ENCODE measurements at regions not wholly inside any gene's neighbourhood (a gene's known extent, or its start where the extent isn't known, plus 50 kb on each side); places are given as distances from the start of the nearest gene placed in this dataset.
A peak's percentile ranks its signal among the peaks of the same experiment; 100 is the strongest.

GRCh38 chr3:184465883-184466412 is 86.1 kb downstream of the CHRD start:
- no peak for DNase-seq
- no peaks in the 10 kb centered on the region for H3K9me3 ChIP-seq (replicated peaks)
- H3K4me3 ChIP-seq, result no peak overlapping the region
- no peaks in the 10 kb centered on the region for H3K27me3 ChIP-seq
- H3K36me3 ChIP-seq, result no peaks in the 10 kb centered on the region
- H3K27ac ChIP-seq, result no peak overlapping the region
- H3K4me1 ChIP-seq, result peaks cover 16% of the 10 kb centered on the region

- no peaks in the 10 kb centered on the region for H3K27me3 ChIP-seq
- peak; percentile 26 to 50 for DNase-seq
- peaks cover 16% of the 10 kb centered on the region for H3K4me1 ChIP-seq
- H3K9me3 ChIP-seq (replicated peaks), result no peaks in the 10 kb centered on the region
- H3K36me3 ChIP-seq, result no peaks in the 10 kb centered on the region
- H3K4me3 ChIP-seq, result no peak overlapping the region
- H3K27ac ChIP-seq, result no peak overlapping the region
These were observed 86.6 kb downstream of the CHRD start for GRCh38 chr3:184466413-184466960.

DNA sequence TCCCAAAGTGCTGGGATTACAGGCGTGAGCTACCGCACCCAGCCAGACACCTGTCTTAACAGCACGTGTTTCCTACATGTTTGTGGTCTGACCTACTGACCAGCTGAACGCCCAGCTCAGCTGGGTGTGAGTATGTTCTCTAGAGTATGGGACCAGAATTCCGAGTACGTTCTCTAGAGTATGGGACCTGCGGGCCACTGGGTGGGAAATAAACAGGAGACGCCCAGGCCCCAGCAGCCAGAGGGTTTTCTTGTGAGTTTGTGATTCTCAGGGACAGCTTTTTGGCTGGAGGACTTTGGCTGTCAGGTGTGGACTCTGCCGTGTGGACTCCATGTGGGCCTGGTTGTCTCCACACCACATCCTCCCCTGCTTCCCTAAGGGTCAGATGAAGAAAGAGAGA is 87.3 kb downstream of the CHRD start:
- DNase-seq, result peak; percentile 15 to 30
- no peaks in the 10 kb centered on the region for H3K27me3 ChIP-seq
- H3K4me3 ChIP-seq, result no peak overlapping the region
- no peaks in the 10 kb centered on the region for H3K9me3 ChIP-seq (replicated peaks)
- peaks cover 16% of the 10 kb centered on the region for H3K4me1 ChIP-seq
- no peaks in the 10 kb centered on the region for H3K36me3 ChIP-seq
- no peak overlapping the region for H3K27ac ChIP-seq

GRCh38 chr3:184470551-184470950 is 90.7 kb downstream of the CHRD start:
- no peaks in the 10 kb centered on the region for H3K36me3 ChIP-seq
- H3K4me1 ChIP-seq, result peaks cover 21% of the 10 kb centered on the region
- no peak for DNase-seq
- H3K9me3 ChIP-seq (replicated peaks), result no peaks in the 10 kb centered on the region
- H3K4me3 ChIP-seq, result no peak overlapping the region
- H3K27me3 ChIP-seq, result no peaks in the 10 kb centered on the region
- H3K27ac ChIP-seq, result no peak overlapping the region

- H3K27ac ChIP-seq, result no peak overlapping the region
- peaks cover 13% of the 10 kb centered on the region for H3K4me1 ChIP-seq
- no peak for DNase-seq
- H3K36me3 ChIP-seq, result no peaks in the 10 kb centered on the region
- no peak overlapping the region for H3K4me3 ChIP-seq
- no peaks in the 10 kb centered on the region for H3K9me3 ChIP-seq (replicated peaks)
- no peaks in the 10 kb centered on the region for H3K27me3 ChIP-seq
These were observed 90.1 kb upstream of the EPHB3 start for GRCh38 chr3:184471439-184471838.

DNA sequence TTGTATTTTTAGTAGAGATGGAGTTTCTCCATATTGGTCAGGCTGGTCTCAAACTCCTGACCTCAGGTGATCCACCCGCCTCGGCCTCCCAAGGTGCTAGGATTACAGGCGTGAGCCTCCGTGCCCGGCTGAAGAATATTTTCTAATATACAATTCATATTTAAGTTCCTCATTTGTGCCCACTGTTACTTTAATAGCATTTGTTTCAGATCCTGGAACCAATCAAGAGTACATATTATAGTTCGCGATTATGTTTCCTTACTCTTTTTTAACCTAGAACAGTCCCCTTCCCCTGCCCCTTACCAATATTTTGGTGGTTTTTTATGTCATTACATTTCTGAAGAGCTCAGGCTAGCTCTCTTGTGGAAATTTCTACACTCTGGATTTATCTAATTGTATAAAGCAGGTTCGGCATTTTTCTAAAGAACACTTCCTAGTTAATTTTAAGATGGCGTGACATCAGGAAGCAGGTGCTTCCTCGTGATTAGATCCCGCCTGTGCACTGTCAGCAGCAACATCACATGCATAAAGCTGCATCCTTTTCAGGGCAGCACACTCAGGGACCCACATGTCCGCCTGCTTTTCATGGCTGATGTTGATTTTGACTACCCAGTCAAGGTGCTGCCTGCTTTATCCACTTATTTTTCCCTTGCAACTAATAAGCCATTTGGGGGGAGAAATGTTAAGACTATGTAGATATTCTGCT is 88.7 kb upstream of the EPHB3 start:
- H3K36me3 ChIP-seq, result no peaks in the 10 kb centered on the region
- no peaks in the 10 kb centered on the region for H3K27me3 ChIP-seq
- no peak overlapping the region for H3K4me3 ChIP-seq
- H3K27ac ChIP-seq, result no peak overlapping the region
- H3K4me1 ChIP-seq, result peaks cover 10% of the 10 kb centered on the region
- H3K9me3 ChIP-seq (replicated peaks), result no peaks in the 10 kb centered on the region
- DNase-seq, result peak in 1 of 2 experiments; percentile 48

DNA sequence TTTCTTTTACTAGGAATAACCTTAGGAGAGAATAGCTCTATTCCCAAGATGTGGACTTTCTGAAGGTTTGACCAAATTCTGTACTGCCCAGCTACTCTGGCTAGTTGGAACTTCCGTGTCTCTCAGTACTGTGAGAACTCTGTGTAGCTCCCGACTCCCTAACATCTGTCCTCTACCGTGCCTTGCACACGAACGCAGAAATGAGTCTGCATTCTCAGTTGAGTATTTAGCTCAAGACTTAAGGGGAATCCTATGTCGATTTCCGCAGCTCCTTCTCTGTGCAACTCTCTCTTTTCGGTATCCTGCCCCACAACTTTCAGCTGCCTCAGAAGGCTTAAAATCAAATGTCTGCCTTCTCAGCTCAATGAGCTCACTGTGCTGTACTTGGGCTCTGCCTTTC is 86.7 kb upstream of the EPHB3 start:
- H3K4me3 ChIP-seq, result no peak overlapping the region
- H3K27me3 ChIP-seq, result no peaks in the 10 kb centered on the region
- H3K9me3 ChIP-seq (replicated peaks), result no peaks in the 10 kb centered on the region
- DNase-seq, result no peak
- no peak overlapping the region for H3K27ac ChIP-seq
- H3K4me1 ChIP-seq, result peaks cover 8% of the 10 kb centered on the region
- H3K36me3 ChIP-seq, result no peaks in the 10 kb centered on the region

DNA sequence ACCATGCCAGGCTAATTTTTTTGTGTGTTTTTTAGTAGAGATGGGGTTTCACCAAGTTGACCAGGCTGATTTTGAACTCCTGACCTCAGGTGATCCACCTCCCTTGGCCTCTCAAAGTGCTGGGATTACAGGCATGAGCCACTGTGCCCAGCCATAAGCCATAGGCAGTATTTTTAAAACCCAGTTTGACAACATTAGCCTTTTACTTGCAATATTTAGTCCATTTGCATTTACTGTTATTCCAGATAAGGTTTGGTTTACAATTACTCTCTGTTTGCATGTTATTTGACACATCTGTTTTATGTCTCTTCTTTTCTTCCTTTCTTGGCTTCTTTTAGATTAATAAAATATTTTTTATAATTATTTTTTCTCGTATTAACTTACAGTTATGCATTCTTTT is 83.6 kb upstream of the EPHB3 start:
- H3K4me3 ChIP-seq, result no peak overlapping the region
- H3K4me1 ChIP-seq, result peaks cover 17% of the 10 kb centered on the region
- no peaks in the 10 kb centered on the region for H3K27me3 ChIP-seq
- no peak overlapping the region for H3K27ac ChIP-seq
- no peaks in the 10 kb centered on the region for H3K36me3 ChIP-seq
- DNase-seq, result no peak
- no peaks in the 10 kb centered on the region for H3K9me3 ChIP-seq (replicated peaks)

DNA sequence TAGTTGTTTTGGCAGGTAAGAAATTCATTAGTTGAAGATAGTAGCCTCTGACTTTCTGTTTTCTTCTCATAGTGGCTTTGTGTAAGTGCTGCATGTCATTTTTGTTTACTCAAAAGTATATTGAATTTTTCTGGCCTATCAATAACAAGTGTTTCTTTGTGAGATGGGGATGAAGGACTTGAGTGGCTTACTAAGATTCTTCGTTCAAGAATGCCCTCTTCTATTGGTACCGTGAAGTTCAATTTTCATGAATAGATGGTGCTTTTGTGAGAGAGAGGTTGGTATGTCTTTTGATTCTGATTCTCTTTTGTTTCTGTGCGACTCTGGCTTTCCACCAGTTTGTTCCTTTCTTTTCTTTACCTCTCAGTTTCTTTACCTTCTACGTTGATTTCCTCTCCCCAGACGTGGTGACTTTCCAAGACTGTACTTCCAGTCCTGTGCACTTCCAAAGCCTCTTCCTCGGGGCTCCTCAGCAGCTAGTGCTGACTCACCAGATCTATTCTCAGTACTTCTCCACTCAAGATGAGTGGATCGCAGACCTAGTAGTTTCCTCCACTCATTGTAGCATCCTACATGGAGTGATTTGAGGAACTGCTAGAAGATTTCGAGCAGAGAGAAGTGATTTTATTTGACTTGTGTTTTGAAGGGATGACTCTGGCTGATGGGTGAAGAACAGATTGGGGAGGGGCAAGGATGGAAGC is 82.0 kb upstream of the EPHB3 start:
- H3K27ac ChIP-seq, result no peak overlapping the region
- no peaks in the 10 kb centered on the region for H3K36me3 ChIP-seq
- no peaks in the 10 kb centered on the region for H3K27me3 ChIP-seq
- peaks cover 12% of the 10 kb centered on the region for H3K4me1 ChIP-seq
- no peak overlapping the region for H3K4me3 ChIP-seq
- no peaks in the 10 kb centered on the region for H3K9me3 ChIP-seq (replicated peaks)
- no peak for DNase-seq

DNA sequence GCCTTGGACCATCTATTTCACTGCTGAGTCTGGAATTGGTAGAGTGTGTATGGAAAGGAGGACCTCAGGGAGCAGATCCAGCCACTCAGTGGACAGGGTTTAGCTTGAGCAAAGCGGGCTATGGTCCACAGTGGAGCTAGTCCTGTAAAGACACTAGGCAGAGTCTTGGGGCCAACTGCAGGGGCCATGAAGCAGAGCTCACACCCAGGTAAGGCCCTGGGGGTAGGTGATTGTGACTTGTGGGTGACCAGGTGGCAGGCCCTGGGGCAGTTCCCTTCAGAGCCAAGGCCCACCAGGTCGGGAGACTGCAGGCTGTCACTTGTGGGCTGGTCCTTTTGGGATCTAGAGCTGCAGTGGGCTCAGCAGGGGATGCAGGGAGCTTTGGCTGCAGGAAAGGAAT is 80.8 kb upstream of the EPHB3 start:
- no peak overlapping the region for H3K4me3 ChIP-seq
- H3K27me3 ChIP-seq, result no peaks in the 10 kb centered on the region
- H3K9me3 ChIP-seq (replicated peaks), result no peaks in the 10 kb centered on the region
- no peak for DNase-seq
- peaks cover 14% of the 10 kb centered on the region for H3K4me1 ChIP-seq
- no peaks in the 10 kb centered on the region for H3K36me3 ChIP-seq
- H3K27ac ChIP-seq, result no peak overlapping the region

DNA sequence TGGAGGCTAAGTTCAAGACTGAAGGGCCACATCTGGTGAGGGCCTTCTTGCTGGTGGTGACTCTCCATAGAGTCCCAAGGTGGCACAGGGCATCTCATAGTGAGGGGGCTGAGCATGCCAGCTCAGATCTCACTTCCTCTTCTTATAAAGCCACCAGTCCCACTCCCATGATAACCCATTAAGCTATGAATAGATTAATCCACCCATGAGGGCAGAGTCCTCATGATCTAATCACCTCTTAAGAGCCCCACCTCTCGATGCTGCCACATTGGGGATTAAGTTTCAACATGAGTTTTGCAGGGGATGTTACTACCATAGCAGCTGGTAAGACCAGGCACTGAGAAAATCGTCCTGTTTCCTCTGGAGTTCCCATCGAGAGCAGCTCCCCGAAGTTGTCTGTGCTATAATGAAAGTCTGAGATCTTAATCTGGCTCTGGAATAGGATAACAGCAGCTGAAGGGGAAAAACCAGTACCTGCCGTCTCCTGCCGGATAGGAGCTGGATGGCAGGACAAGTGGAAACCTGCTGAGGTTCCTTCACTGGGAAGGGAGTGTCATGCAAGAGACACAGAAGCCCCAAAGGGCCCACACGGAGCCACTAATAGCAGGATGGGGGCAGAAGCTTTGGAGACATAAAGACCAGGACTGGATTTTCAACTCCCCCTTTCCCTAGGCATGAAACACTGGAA is 79.5 kb upstream of the EPHB3 start:
- no peaks in the 10 kb centered on the region for H3K27me3 ChIP-seq
- peak; percentile 45 to 67 for DNase-seq
- H3K36me3 ChIP-seq, result no peaks in the 10 kb centered on the region
- H3K4me3 ChIP-seq, result no peak overlapping the region
- no peaks in the 10 kb centered on the region for H3K9me3 ChIP-seq (replicated peaks)
- peaks cover 18% of the 10 kb centered on the region for H3K4me1 ChIP-seq
- H3K27ac ChIP-seq, result no peak overlapping the region; the same call in 1 of the 2 replicates

DNA sequence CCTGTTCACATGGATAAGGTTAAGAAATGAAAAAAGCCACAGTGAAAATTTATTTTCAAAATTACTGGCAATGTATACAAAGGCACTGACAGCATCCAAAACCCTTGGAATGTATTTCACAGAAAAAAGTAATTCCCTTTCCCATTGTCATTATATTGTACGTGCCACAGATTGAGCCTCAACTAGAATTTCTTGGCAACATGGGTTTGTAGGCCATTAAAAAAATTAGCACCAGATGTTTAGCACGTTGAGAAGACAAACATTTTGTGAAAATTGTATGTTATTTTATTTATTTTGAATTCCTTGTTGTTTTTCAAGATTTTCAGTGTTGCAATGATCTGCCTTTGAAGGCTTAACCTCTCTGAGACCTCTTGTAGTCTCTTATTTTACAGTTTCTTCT is 76.3 kb upstream of the EPHB3 start:
- Histone ChIP-seq H3K9me3 (replicated peaks) (no peaks in the 10 kb centered on the region), H3K27ac (no peak overlapping the region), H3K36me3 (no peaks in the 10 kb centered on the region), H3K4me3 (no peak overlapping the region), H3K27me3 (no peaks in the 10 kb centered on the region), H3K4me1 (peaks cover 37% of the 10 kb centered on the region)
- DNase-seq, result no peak

- Histone ChIP-seq H3K27me3 (no peaks in the 10 kb centered on the region), H3K36me3 (no peaks in the 10 kb centered on the region), H3K27ac (no peak overlapping the region), H3K4me1 (peaks cover 39% of the 10 kb centered on the region), H3K9me3 (replicated peaks) (no peaks in the 10 kb centered on the region), H3K4me3 (no peak overlapping the region)
- no peak for DNase-seq
These were observed 75.7 kb upstream of the EPHB3 start for GRCh38 chr3:184485906-184486305.

- Histone ChIP-seq H3K36me3 (no peaks in the 10 kb centered on the region), H3K9me3 (replicated peaks) (no peaks in the 10 kb centered on the region), H3K4me3 (no peak overlapping the region), H3K27me3 (no peaks in the 10 kb centered on the region), H3K4me1 (peaks cover 39% of the 10 kb centered on the region), H3K27ac (peak overlapping the region; percentile 56)
- peak; percentile 48 to 80 for DNase-seq
These were observed 75.0 kb upstream of the EPHB3 start for GRCh38 chr3:184486614-184487013.

- Histone ChIP-seq H3K4me1 (peaks cover 27% of the 10 kb centered on the region), H3K27ac (no peak overlapping the region), H3K36me3 (no peaks in the 10 kb centered on the region), H3K27me3 (no peaks in the 10 kb centered on the region), H3K4me3 (no peak overlapping the region), H3K9me3 (replicated peaks) (no peaks in the 10 kb centered on the region)
- DNase-seq, result no peak
These were observed 73.0 kb upstream of the EPHB3 start for GRCh38 chr3:184488577-184488976.

Measured in SJCRH30 (cell line).